Esophagus muscularis mucosa (tissue), 4 donors: ENCODE measurements at regions not wholly inside any gene's neighbourhood (a gene's known extent, or its start where the extent isn't known, plus 50 kb on each side); places are given as distances from the start of the nearest gene placed in this dataset.

Source experiments
- CTCF ChIP-seq, 3 experiments: fragments of 200-600 bp in 2 of 3; fragments of 450-650 bp in 1 of 3; sonication (generic) in 2 of 3; IDR thresholded peaks; one replicate each; pipeline ENCODE4 v1.5.1; 2017 to 2019; ENCODE audit warnings: antibody characterized with exemption in 3 of 3, mild to moderate bottlenecking in 2 of 3, moderate library complexity in 1 of 3
- EP300 ChIP-seq: sonication (generic); formaldehyde crosslinking; IDR thresholded peaks from one replicate; pipeline ENCODE4 v1.6.1; 2017; ENCODE audit warnings: antibody characterized with exemption
- POLR2A ChIP-seq: fragments of 450-650 bp; IDR thresholded peaks from one replicate; pipeline ENCODE4 v1.6.1; 2017; ENCODE audit warnings: antibody characterized with exemption, moderate library complexity, mild to moderate bottlenecking, low read depth
- POLR2AphosphoS5 ChIP-seq, 2 donors: sonication (generic); formaldehyde crosslinking; IDR thresholded peaks; one replicate each; pipeline ENCODE4 v1.6.1; 2017; ENCODE audit warnings: antibody characterized with exemption in 2 of 2

GRCh38 chr4:11494232-11494631 lies 65.5 kb upstream of the HS3ST1 start:
- TF ChIP-seq CTCF (IDR thresholded peaks at IDR 0.05) (no peak), POLR2AphosphoS5 (IDR thresholded peaks at IDR 0.05) (no peak), EP300 (no peak), POLR2A (no peak)
